PC-9 (cell line): ENCODE measurements at regions not wholly inside any gene's neighbourhood (a gene's known extent, or its start where the extent isn't known, plus 50 kb on each side); places are given as distances from the start of the nearest gene placed in this dataset.

ENCODE experiments used
- EZH2 ChIP-seq: fragments of 200-600 bp; sonication (generic); IDR thresholded peaks from 2 replicates; pipeline ENCODE4 v1.8.0; 2017; ENCODE audit warnings: antibody characterized with exemption, low read depth
- TF ChIP-seq, protein P1 (sequence below): fragments of 200-600 bp; sonication (generic); conservative IDR thresholded peaks from 2 replicates; pipeline ENCODE4 v1.6.1; 2017; ENCODE audit warnings: mixed run types, antibody characterized with exemption, mild to moderate bottlenecking, moderate library complexity

DNA sequence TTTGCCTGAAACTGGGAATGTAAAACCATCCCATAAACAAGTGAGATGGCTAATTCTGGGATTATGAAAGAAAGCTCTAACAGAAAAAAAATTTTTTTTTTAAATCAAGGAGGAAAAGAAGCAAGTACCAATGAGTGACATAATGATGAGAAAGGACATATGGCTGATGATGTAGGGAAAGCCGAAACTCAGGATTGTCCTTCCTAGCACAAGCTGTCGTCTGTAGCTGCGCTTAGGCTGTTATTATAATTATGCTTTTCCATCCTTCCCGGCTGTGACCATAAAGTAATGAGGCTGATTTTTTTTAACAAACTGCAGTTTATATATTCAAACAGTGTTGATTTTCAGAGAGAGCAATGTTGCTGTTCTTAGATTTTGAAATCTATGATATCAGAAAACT lies 209.8 kb upstream of the NOCT start:
- TF ChIP-seq, protein P1, sequence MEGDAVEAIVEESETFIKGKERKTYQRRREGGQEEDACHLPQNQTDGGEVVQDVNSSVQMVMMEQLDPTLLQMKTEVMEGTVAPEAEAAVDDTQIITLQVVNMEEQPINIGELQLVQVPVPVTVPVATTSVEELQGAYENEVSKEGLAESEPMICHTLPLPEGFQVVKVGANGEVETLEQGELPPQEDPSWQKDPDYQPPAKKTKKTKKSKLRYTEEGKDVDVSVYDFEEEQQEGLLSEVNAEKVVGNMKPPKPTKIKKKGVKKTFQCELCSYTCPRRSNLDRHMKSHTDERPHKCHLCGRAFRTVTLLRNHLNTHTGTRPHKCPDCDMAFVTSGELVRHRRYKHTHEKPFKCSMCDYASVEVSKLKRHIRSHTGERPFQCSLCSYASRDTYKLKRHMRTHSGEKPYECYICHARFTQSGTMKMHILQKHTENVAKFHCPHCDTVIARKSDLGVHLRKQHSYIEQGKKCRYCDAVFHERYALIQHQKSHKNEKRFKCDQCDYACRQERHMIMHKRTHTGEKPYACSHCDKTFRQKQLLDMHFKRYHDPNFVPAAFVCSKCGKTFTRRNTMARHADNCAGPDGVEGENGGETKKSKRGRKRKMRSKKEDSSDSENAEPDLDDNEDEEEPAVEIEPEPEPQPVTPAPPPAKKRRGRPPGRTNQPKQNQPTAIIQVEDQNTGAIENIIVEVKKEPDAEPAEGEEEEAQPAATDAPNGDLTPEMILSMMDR, result no peak
- no peak for TF ChIP-seq EZH2
